ENCODE measurements at regions not wholly inside any gene's neighbourhood (a gene's known extent, or its start where the extent isn't known, plus 50 kb on each side); places are given as distances from the start of the nearest gene placed in this dataset.

DNA sequence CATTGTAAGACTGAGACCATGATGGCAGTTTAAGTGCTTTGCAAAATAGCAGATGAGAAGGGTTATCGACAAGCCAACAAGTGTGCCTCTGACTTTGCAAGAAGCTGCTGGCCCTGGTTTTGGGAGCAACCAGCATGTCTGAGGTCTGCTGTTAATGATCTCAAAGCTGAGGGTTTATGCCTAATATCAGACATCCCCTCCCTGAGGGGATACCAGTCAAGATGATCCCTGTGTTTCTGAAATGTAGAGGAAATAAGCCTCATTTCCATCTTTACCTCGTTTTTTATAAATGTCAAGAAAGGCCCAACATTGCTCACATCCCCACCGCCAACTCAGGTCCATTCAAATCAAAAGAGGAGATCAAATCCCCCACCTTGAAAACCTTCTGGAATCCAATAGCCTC is 120.6 kb downstream of the MYCN start:
- no peak overlapping the region for H3K4me3 ChIP-seq (ENCODE audit: low read depth in 1 of 3, low read length in 3 of 3)

GRCh38 chr2:16060125-16060935 is 120.0 kb downstream of the MYCN start:
- Histone ChIP-seq H3K9ac (ENCODE audit: low read depth in 1 of 2, low read length in 2 of 2) (no peak overlapping the region), H3K4me1 (ENCODE audit: control insufficient read depth in 4 of 4, insufficient read depth in 4 of 4, low read length in 3 of 4) (no peaks in the 10 kb centered on the region), H3K4me3 (ENCODE audit: low read depth in 1 of 3, low read length in 3 of 3) (no peak overlapping the region), H3K9me3 (ENCODE audit: control insufficient read depth in 4 of 4, low read length in 3 of 4) (peaks cover 2 to 13% (median 4%) of the 10 kb centered on the region in 4 donors), H3K27me3 (ENCODE audit: control insufficient read depth in 4 of 4, insufficient read depth in 4 of 4, low read length in 3 of 4) (no peaks in the 10 kb centered on the region), H3K36me3 (ENCODE audit: control insufficient read depth in 4 of 4, insufficient read depth in 3 of 4, low read depth in 1 of 4, low read length in 3 of 4) (no peaks in the 10 kb centered on the region), H3K27ac (ENCODE audit: low read depth in 1 of 2, low read length in 2 of 2) (no peak overlapping the region)
- no peak for DNase-seq (ENCODE audit: low spot score)
- WGBS = 81% methylated on average over 3 of the region's 3 CpGs
- TF ChIP-seq SP1 (IDR thresholded peaks at IDR 0.05) = no peak
- TF ChIP-seq TAF1 (conservative IDR thresholded peaks at IDR 0.05) = no peak
- TF ChIP-seq EGR1 (IDR thresholded peaks at IDR 0.05; ENCODE audit: low read depth in 2 of 2) = no peak
- TF ChIP-seq, protein P1, sequence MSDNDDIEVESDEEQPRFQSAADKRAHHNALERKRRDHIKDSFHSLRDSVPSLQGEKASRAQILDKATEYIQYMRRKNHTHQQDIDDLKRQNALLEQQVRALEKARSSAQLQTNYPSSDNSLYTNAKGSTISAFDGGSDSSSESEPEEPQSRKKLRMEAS (IDR thresholded peaks at IDR 0.05) = no peak
- TF ChIP-seq, protein P2, sequence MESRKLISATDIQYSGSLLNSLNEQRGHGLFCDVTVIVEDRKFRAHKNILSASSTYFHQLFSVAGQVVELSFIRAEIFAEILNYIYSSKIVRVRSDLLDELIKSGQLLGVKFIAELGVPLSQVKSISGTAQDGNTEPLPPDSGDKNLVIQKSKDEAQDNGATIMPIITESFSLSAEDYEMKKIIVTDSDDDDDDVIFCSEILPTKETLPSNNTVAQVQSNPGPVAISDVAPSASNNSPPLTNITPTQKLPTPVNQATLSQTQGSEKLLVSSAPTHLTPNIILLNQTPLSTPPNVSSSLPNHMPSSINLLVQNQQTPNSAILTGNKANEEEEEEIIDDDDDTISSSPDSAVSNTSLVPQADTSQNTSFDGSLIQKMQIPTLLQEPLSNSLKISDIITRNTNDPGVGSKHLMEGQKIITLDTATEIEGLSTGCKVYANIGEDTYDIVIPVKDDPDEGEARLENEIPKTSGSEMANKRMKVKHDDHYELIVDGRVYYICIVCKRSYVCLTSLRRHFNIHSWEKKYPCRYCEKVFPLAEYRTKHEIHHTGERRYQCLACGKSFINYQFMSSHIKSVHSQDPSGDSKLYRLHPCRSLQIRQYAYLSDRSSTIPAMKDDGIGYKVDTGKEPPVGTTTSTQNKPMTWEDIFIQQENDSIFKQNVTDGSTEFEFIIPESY (IDR thresholded peaks at IDR 0.05) = no peak
- TF ChIP-seq HNF4A (conservative IDR thresholded peaks at IDR 0.05) = no peak
- TF ChIP-seq HNF4G (IDR thresholded peaks at IDR 0.05) = no peak
- no peak for TF ChIP-seq YY1 (IDR thresholded peaks at IDR 0.05)
- no peak for TF ChIP-seq FOXA2 (IDR thresholded peaks at IDR 0.05)
- TF ChIP-seq FOXA1 (IDR thresholded peaks at IDR 0.05) = no peak
- TF ChIP-seq ATF3 (IDR thresholded peaks at IDR 0.05) = no peak

More for the DNA sequence above, 120.6 kb downstream of the MYCN start:
- H3K4me1 ChIP-seq (ENCODE audit: control insufficient read depth in 4 of 4, insufficient read depth in 4 of 4, low read length in 3 of 4) = no peaks in the 10 kb centered on the region
- peaks cover 2 to 13% (median 4%) of the 10 kb centered on the region in 4 donors for H3K9me3 ChIP-seq (ENCODE audit: control insufficient read depth in 4 of 4, low read length in 3 of 4)
- no peaks in the 10 kb centered on the region for H3K36me3 ChIP-seq (ENCODE audit: control insufficient read depth in 4 of 4, insufficient read depth in 3 of 4, low read depth in 1 of 4, low read length in 3 of 4)
- no peaks in the 10 kb centered on the region for H3K27me3 ChIP-seq (ENCODE audit: control insufficient read depth in 4 of 4, insufficient read depth in 4 of 4, low read length in 3 of 4)
- no peak for DNase-seq (ENCODE audit: low spot score)
- no peak overlapping the region for H3K27ac ChIP-seq (ENCODE audit: low read depth in 1 of 2, low read length in 2 of 2)
- WGBS = 87% methylated on average over 3 of the region's 3 CpGs
- H3K9ac ChIP-seq (ENCODE audit: low read depth in 1 of 2, low read length in 2 of 2) = no peak overlapping the region
- TF ChIP-seq HNF4A (conservative IDR thresholded peaks at IDR 0.05) (no peak), JUND (IDR thresholded peaks at IDR 0.05) (no peak), ATF3 (IDR thresholded peaks at IDR 0.05) (no peak), TAF1 (conservative IDR thresholded peaks at IDR 0.05) (no peak), NR2F2 (IDR thresholded peaks at IDR 0.05) (no peak), SP1 (IDR thresholded peaks at IDR 0.05) (no peak), RXRA (IDR thresholded peaks at IDR 0.05) (no peak), EGR1 (IDR thresholded peaks at IDR 0.05; ENCODE audit: low read depth in 2 of 2) (no peak), FOXA2 (IDR thresholded peaks at IDR 0.05) (no peak), RAD21 (IDR thresholded peaks at IDR 0.05) (no peak), FOXA1 (IDR thresholded peaks at IDR 0.05) (no peak), HNF4G (IDR thresholded peaks at IDR 0.05) (no peak), GABPA (IDR thresholded peaks at IDR 0.05 in 1 of 2, conservative IDR thresholded peaks at IDR 0.05 in 1 of 2) (no peak), YY1 (IDR thresholded peaks at IDR 0.05) (no peak)
- TF ChIP-seq, protein P1 (IDR thresholded peaks at IDR 0.05) = no peak
- TF ChIP-seq, protein P3, sequence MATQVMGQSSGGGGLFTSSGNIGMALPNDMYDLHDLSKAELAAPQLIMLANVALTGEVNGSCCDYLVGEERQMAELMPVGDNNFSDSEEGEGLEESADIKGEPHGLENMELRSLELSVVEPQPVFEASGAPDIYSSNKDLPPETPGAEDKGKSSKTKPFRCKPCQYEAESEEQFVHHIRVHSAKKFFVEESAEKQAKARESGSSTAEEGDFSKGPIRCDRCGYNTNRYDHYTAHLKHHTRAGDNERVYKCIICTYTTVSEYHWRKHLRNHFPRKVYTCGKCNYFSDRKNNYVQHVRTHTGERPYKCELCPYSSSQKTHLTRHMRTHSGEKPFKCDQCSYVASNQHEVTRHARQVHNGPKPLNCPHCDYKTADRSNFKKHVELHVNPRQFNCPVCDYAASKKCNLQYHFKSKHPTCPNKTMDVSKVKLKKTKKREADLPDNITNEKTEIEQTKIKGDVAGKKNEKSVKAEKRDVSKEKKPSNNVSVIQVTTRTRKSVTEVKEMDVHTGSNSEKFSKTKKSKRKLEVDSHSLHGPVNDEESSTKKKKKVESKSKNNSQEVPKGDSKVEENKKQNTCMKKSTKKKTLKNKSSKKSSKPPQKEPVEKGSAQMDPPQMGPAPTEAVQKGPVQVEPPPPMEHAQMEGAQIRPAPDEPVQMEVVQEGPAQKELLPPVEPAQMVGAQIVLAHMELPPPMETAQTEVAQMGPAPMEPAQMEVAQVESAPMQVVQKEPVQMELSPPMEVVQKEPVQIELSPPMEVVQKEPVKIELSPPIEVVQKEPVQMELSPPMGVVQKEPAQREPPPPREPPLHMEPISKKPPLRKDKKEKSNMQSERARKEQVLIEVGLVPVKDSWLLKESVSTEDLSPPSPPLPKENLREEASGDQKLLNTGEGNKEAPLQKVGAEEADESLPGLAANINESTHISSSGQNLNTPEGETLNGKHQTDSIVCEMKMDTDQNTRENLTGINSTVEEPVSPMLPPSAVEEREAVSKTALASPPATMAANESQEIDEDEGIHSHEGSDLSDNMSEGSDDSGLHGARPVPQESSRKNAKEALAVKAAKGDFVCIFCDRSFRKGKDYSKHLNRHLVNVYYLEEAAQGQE (IDR thresholded peaks at IDR 0.05) = no peak
- TF ChIP-seq, protein P2 (IDR thresholded peaks at IDR 0.05) = no peak
